ENCODE measurements at regions not wholly inside any gene's neighbourhood (a gene's known extent, or its start where the extent isn't known, plus 50 kb on each side); places are given as distances from the start of the nearest gene placed in this dataset.
"Not testable (repeated sequence)": the region's sequence is repeated elsewhere in the genome, so short reads cannot be mapped to it uniquely, and the experiment has no call there.

DNA sequence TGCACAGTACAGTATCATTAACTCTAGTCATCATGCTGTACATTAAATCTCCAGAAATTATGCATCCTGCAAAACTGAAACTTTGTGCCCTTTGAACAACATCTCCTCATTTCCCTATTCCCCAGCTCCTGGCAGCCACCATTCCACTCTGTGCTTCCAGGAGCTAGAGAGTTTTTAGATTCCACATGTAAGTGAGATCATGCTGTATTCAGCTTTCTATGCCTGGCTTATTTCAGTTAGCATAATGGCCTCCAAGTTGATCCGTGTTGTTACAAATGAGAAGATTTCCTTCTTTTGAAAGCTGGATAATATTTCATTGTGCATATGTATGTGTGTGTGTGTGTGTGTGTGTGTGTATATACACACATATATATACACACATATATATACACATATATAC lies 86.9 kb upstream of the SLC24A3 start:
- no peak for DNase-seq

- no peak for DNase-seq
These were observed 83.1 kb upstream of the SLC24A3 start for GRCh38 chr20:19129306-19129705.

- DNase-seq, result peak; percentile 99
These were observed 82.3 kb upstream of the SLC24A3 start for GRCh38 chr20:19129976-19130612.

DNA sequence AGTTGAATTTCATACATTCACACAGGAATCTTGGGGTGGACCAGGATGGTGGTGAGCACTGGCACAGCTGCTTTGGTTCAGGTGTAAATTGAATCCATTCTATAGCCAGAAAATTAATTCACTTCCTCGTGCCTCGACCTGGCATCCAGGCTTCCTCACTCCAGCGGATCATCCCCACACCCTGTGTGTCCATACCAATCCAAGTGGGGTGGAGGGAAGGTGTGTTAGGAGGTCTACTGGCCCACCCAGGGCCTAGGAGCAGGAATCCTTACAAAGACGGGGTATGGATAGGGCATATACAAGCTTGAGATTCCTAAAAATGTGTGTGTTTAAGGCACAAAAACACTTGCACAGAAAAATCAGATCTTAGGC lies 81.8 kb upstream of the SLC24A3 start:
- peak; percentile 53 for DNase-seq

- DNase-seq, result peak; percentile 98
These were observed 74.8 kb upstream of the SLC24A3 start for GRCh38 chr20:19137641-19138040.

DNA sequence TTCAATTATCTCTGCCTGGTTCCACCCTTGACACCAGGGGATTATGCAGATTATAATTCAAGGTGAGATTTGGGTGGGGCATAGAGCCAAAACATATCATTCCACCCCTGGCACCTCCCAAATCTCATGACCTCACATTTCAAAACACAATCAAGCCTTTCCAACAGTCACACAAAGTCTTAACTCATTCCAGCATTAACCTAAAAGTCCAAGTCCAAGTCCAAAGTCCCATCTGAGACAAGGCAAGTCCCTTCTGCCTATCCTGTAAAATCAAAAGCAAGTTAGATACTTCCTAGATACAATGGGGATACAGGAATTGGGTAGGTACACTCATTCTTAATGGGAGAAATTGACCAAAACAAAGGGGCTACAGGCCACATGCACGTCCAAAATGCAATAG lies 73.7 kb upstream of the SLC24A3 start:
- DNase-seq, result no peak

- DNase-seq, result not testable (repeated sequence)
These were observed 72.9 kb upstream of the SLC24A3 start for GRCh38 chr20:19139584-19139983.

DNA sequence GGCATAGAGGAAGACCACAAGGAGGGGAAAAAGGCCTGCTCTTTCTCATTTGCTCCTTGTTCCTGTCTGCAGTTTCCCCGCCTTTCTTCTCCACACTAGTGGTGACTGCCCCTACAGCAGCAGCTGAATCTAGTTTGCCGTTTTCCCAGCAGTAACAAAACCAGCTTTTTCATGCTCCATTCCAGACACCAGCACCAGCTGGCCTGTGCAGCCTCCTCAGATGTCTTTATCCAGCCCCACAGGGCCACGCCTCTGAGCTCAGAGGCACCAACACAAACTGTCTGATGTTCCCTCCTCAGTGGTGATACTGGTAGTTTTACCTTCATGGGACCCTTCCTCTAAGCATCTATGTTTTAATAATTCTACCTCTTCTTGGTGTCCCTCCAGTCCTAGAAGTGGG lies 70.4 kb upstream of the SLC24A3 start:
- peak; percentile 67 for DNase-seq

- DNase-seq, result no peak
These were observed 68.6 kb upstream of the SLC24A3 start for GRCh38 chr20:19143890-19144289.

DNA sequence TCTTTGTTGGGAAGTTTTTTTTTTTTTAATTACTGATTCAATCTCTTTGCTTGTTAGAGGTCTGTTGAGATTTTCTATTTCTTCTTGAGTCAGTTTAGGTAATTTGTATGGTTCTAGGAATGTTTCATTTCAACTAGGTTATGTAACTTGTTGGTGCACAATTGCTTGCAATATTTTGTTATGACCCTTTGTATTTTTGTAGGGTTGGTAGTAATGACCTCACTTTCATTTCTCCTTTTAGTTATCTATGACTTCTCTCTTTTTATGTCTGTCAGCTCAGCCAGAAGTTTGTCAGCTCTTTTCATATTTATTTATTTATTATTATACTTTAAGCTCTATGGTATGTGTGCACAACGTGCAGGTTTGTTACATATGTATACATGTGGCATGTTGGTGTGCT lies 51.1 kb upstream of the SLC24A3 start:
- no peak for DNase-seq

Data from NCI-H510A treated with DMSO at 0.1 percent for 48 hours (cell line).